ENCODE measurements at regions not wholly inside any gene's neighbourhood (a gene's known extent, or its start where the extent isn't known, plus 50 kb on each side); places are given as distances from the start of the nearest gene placed in this dataset.
"Not testable (repeated sequence)": the region's sequence is repeated elsewhere in the genome, so short reads cannot be mapped to it uniquely, and the experiment has no call there.

DNA sequence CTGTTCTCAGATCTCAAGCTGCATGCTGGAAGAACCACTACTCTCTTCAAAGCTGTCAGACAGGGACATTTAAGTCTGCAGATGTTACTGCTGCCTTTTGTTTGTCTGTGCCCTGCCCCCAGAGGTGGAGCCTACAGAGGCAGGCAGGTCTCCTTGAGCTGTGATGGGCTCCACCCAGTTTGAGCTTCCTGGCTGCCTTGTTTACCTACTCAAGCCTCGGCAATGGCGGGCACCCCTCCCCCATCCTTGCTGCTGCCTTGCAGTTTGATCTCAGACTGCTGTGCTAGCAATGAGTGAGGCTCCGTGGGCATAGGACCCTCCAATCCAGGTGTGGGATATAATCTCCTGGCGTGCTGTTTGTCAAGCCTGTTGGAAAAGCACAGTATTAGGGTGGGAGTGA lies 1122.9 kb downstream of the DNAJB9 start:
- FAIRE-seq; DNase-seq (ENCODE audit: low spot score in 2 of 2): not testable (repeated sequence)

GRCh38 chr7:109694149-109695071 lies 1124.7 kb downstream of the DNAJB9 start:
- no peak for DNase-seq (ENCODE audit: low spot score in 2 of 2)
- FAIRE-seq = no peak

GRCh38 chr7:109695419-109695818 lies 1125.7 kb downstream of the DNAJB9 start:
- no peak for DNase-seq (ENCODE audit: low spot score in 2 of 2)

DNA sequence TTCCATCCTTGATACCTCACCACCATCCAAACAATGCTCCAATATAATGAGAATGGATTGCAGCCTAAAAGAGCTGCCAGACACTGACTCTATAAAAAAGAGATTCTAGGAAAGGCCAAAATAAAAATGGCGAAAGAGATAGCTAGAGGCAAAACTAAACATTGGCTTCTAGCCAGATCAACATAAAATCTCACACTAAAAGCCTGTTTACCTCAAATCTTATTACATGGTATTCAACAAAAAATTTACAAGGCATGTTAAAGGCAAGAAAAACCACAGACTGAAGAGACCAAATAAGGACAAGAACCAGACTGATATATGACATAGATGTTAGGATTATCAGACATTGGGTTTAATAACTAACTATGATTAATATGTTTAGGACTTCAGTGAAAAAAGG lies 1127.0 kb downstream of the DNAJB9 start:
- DNase-seq (ENCODE audit: low spot score in 2 of 2) = no peak
- FAIRE-seq = no peak

More at GRCh38 chr7:109695419-109695818, 1125.7 kb downstream of the DNAJB9 start:
- FAIRE-seq = no peak

- FAIRE-seq (no peak), DNase-seq (ENCODE audit: low spot score in 2 of 2) (no peak)
These were observed 1130.0 kb downstream of the DNAJB9 start for GRCh38 chr7:109699661-109700060.

DNA sequence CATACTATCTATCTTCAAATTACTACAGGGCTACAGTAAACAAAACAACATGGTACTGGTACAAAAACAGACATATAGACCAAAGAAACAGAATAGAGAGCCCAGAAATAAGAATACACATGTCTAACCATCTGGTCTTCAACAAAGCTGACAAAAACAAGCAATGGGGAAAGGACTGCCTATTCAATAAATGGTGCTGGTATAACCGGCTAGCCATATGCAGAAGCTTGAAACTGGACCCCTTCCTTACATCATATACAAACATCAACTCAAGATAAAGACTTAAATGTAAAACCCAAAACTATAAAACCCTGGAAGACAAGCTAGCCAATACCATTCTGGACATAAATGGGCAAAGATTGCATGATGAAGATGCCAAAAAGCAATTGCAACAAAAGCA lies 1143.7 kb downstream of the DNAJB9 start:
- FAIRE-seq = no peak
- DNase-seq (ENCODE audit: low spot score in 2 of 2) = no peak

- not testable (repeated sequence) for FAIRE-seq; DNase-seq (ENCODE audit: low spot score in 2 of 2)
These were observed 1149.7 kb downstream of the DNAJB9 start for GRCh38 chr7:109719359-109719758.

- FAIRE-seq (no peak), DNase-seq (ENCODE audit: low spot score in 2 of 2) (no peak)
These were observed 1164.9 kb downstream of the DNAJB9 start for GRCh38 chr7:109734601-109735000.

DNA sequence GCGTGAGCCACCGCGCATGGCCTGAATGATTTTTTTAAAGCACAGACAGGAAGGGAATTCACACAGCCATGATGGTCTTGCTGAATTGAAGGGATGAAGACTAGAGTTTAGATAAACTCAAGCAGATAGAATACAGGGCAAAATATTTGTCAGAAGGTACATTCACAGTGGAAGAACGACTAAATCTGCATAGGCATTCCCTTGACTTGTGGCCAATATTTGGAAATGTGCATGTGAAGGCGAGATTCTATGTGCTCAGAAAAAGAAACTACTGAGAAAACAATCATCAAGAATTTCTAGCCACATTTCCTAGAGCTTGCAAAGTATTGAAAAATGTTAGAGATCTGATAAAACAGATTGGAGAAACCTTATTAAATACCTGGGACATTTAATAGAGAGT lies 1166.2 kb downstream of the DNAJB9 start:
- DNase-seq (ENCODE audit: low spot score in 2 of 2) (no peak), FAIRE-seq (no peak)

DNA sequence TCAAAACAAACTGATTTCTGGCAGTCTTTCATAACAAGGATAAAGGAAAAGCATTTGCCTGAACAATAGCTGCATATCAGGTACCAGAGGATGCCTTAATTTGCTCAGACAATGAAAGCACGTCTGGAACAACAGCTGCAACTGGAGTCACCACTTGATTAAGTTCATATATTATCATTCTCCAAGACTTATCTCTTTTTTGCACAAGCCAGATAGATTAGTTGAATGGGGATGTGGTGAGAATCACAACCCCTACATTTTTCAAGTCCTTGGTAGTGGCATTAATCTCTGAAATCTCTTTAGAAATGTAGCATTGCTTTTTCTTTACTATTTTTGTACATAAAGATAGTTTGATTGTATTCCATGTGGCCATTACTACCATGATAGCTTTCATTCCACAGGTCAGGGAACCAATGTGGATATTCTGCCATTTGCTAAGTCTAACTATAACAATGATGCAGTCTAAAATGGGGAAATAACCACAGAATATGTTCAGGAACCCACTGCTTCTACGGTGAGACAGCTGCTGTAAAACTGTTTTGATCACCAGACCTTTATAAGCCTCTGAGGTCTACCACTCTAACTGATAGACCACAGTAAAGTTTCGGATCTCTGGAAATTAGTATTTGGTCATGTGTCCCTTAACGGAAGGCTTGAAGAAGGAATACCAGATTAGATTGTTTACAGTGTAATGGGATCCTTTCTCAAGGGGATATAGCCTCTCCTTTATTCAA lies 1176.2 kb downstream of the DNAJB9 start:
- DNase-seq (ENCODE audit: low spot score in 2 of 2) (no peak), FAIRE-seq (no peak)

- peak in 1 of 2 donors; percentile 1 for DNase-seq (ENCODE audit: low spot score in 2 of 2)
- no peak for FAIRE-seq
These were observed 1181.6 kb downstream of the DNAJB9 start for GRCh38 chr7:109751241-109751640.

DNA sequence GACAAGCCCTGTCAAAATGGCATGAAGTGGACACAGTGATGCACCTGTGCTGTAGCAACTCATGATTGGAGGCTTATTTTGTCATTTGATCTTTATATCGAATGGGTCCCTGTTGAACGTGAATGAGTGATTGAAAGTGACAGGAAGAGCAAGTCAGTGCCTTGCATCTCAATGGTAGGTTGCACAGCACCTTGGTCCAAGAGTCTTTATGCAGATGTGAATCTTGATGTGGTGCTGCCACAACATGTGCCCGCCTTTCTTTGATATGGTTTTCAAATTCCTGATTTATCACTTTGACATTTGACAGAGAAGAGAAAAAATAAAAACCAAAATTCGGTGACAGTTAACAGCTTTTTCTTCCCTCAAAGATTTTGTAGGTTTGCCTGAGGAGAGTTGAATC lies 1182.4 kb downstream of the DNAJB9 start:
- FAIRE-seq (no peak), DNase-seq (ENCODE audit: low spot score in 2 of 2) (no peak)

DNA sequence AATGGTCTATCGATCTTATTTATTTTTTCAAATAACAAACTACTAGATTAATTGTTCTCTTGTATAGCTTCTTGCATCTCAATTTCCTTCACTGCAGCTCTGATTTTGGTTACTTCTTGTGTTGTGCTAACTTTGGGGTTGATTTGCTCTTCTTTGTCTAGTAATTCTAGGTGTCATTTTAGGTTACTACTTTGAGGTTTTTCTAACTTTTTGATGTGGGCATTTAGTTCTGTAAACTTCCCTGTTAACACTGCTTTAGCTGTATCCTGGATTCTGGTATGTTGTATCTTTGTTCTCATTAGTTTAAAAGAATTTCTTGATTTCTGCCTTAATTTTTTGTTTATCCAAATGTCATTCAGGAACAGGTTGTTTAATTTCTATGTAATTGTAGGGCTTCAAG lies 1188.0 kb downstream of the DNAJB9 start:
- DNase-seq (ENCODE audit: low spot score in 2 of 2) (no peak), FAIRE-seq (no peak)

- DNase-seq (ENCODE audit: low spot score in 2 of 2) (no peak), FAIRE-seq (no peak)
These were observed 1193.9 kb downstream of the DNAJB9 start for GRCh38 chr7:109763611-109764010.

DNA sequence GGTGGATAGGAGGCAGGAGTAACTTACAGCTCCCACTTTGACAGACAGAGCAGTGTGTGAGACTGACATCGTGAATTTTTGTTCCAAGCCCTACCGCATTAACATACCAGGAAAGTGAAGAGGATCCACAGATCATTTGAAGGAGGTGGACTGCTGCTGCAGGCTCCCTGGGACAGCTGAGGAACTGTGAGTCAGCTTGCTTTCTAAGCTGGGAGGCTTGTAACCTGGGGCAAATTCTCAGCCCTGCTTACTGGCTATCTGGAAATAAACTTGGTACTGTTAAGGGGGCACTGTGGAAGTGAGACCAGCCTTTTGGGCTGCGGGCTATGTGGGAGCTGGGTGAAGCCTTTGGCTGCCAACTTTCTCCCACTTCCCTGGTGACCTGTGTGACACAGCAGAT lies 1202.5 kb downstream of the DNAJB9 start:
- FAIRE-seq = no peak
- no peak for DNase-seq (ENCODE audit: low spot score in 2 of 2)

DNA sequence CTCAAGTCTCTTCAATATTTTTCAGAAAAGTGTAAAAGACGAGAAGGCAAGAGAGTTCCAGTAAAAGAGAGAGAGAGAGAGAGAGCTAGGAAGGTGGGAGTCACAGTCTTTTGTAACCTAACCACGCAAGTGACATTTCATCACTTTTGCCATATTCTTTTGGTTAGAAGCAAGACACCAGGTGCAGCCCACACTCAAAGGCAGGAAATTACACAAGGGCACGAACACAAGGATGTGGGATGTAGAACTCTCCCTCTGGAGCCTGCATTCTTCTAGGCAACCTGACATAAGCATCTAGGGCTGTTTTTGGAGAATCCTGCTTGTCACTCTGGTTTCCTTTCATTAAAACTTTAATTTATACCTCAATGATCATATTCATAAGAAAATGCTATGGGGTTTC lies 1213.1 kb downstream of the DNAJB9 start:
- FAIRE-seq (no peak), DNase-seq (ENCODE audit: low spot score in 2 of 2) (no peak)

DNA sequence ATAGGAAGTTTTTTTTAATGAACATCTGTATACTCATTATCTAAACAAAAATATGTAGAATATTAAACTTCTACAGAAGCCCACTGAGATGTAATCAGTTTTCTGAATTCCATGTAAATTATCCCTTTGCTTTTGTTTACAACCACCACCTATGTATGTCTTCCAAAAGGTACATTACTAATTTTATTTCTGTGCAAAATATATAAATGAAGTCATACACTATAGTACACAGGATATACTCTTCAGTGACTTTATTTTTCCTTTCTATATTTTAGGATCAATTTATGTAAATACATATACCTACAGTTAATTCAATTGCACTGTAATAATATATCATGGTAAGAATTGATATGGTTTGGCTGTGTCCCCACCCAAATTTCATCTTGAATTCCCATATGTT lies 1236.9 kb downstream of the DNAJB9 start:
- DNase-seq (ENCODE audit: low spot score in 2 of 2) (no peak), FAIRE-seq (no peak)

- no peak for DNase-seq (ENCODE audit: low spot score in 2 of 2)
- FAIRE-seq = no peak
These were observed 1251.5 kb downstream of the DNAJB9 start for GRCh38 chr7:109821156-109821555.

DNA sequence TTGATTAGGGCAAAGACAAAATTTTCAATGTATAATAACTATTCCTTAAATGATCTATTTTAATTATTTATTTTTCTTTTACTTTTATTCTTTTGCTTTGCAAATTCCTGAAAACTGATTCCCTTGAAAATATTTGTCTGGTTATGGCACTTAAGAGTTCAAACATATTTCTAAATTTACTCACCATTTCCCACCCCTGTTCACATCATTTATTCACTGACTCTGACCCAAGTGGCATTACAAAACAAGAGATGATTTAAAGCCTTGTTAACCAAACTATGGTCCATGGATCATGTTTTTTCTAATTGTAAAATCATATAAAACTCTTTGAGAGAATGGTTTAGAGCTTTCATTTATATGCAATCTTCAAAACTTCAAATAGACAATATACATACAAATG lies 1256.1 kb upstream of the LRRN3 start:
- FAIRE-seq = no peak
- no peak for DNase-seq (ENCODE audit: low spot score in 2 of 2)

- DNase-seq (ENCODE audit: low spot score in 2 of 2) (no peak), FAIRE-seq (no peak)
These were observed 1255.3 kb upstream of the LRRN3 start for GRCh38 chr7:109835577-109835976.

- FAIRE-seq = no peak
- DNase-seq (ENCODE audit: low spot score in 2 of 2) = no peak
These were observed 1254.9 kb upstream of the LRRN3 start for GRCh38 chr7:109836016-109836415.

DNA sequence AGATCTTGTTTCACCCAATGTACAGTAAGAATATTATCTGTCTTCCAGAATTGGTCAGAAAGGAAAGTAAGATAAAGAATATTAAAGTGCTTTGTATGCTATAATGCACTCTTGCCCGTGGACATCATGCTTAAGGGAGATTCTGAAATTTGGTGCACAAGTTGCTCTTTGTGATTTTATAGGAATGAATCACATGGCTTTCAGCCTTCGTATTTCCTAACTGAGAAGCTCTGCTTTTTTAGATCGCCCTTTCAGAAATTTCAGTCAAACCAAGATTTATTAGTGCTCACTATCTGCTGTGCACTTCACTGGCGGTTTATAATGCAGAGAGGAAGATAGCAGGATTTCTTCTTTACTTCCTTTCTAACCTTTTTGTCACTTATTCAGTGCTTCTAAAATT lies 1248.5 kb upstream of the LRRN3 start:
- FAIRE-seq (no peak), DNase-seq (ENCODE audit: low spot score in 2 of 2) (no peak)
